GM21619 (cell line): ENCODE measurements at regions not wholly inside any gene's neighbourhood (a gene's known extent, or its start where the extent isn't known, plus 50 kb on each side); places are given as distances from the start of the nearest gene placed in this dataset.

Experiments used
- ATAC-seq: cut with Tn5 transposase; IDR thresholded peaks from one replicate; pipeline ENCODE4 v1.9.1; 2021; ENCODE audit not compliant: unreplicated experiment

- no peak for ATAC-seq
These were observed 156.2 kb upstream of the ANKH start for GRCh38 chr5:15027764-15028163.

DNA sequence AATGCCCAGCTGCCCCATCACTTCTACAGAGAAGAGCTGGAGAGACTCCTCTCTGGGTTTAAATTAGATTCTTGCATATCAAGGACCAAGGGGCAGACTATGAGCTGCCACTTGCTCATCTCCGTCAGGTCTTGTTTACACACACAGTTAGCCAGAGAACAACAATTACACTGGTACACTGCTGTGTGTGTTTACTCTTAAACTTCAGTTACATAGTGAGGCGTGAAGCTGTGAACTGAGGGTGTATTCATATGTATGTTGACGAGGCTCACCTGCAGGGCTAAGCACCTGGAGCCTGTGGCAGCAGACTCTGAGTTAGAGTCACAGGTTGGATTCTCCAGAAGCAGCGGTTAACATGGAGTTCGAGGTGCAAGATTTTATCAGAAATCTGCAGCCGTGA lies 155.4 kb upstream of the ANKH start:
- ATAC-seq = no peak

DNA sequence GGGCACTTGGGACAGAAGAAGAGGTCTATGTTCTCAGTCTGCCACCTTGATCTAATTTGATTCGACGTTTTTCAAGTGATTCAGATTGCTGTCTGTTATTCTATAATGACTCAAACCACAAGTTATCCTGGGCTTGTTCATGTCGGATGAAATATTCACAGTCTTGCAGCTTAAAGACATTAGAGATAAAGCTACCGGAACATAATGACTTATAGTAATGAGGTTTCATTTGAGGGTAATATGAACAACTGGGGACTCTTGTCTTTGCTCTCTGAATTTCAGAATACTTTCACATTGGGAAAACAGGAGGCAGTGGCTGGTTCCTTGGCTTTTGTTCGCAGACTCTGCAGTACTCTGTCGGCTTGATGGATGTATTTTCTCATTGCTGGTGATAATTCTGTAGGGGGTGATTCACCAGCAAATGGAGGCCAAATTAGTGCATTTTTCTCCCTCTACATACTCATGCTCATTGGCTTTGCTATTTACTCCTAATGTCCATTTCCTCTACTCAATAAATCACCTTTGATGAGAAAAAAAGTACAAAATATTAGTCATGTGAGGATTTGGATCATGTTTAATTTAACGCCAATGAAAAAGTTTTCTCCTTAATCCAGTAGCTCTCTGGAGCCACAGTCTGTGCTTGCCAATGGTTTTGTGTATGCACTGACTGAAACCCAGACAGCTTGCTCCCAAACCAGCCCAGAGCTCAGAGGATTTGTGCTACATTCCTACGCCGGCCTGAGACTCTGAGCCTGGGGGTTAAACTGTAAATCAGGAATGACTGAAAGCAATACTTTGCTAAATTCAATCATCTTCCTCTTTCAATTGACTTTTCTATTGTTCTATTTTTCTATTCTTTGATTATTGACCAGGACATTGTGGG lies 154.7 kb upstream of the ANKH start:
- ATAC-seq = no peak

GRCh38 chr5:15023846-15024245 lies 152.3 kb upstream of the ANKH start:
- no peak for ATAC-seq

- no peak for ATAC-seq
These were observed 151.7 kb upstream of the ANKH start for GRCh38 chr5:15023266-15023665.

DNA sequence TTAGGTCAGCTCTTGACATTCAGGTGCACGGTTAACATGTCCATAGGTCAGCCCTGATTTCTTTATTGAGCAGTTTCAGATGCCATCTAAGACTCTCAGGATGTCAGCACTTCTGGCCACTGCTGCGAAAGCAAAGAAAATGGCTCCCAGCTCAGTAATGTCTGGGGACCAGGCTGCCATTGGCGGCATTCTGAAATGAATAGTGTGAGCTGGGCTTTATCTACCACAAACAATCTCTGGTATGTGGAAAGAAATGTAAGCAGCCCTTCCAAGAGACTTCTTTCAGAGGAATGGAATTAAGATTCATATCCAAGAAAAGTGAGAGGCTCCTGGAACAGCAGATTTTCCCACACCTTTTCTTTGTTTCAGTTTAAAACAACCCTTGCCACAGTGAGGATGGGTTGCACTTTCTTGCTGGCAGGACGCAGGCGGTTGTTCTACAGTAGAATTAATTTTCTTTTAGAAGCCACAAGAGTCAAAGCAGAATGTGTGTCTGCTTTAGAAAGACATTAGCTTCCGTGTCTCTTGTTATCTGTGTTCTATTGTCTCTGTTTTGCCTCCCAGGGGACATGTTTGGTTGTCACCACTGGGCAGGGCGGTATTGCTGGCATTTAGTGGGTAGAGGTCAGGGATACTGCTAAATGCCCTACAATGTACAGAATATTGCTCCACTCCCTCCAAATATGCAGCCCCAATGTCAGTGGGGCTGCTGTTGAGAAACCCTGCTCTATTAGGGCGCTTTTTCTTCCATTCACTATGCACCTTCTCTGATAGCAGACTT lies 149.9 kb upstream of the ANKH start:
- ATAC-seq = no peak

GRCh38 chr5:15020736-15021135 lies 149.2 kb upstream of the ANKH start:
- ATAC-seq = no peak

DNA sequence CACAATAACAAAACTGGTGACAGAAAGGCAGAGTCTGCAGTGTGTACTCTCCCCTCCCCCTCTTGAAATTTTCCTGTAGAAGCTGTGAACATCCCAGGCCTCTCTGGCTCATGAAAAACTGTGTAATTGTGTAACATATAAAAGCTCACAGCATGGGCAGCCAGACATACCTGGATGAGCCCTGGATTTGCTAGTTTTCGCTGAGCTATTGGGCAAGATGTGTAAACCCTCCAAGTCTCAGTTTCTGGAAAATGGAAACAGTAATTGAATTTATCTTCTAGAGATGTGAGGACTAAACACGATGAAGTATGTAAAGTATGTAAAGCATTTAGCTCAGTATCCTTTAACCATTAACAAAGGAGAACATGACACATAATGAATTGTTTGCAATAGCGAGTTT lies 143.2 kb upstream of the ANKH start:
- no peak for ATAC-seq

DNA sequence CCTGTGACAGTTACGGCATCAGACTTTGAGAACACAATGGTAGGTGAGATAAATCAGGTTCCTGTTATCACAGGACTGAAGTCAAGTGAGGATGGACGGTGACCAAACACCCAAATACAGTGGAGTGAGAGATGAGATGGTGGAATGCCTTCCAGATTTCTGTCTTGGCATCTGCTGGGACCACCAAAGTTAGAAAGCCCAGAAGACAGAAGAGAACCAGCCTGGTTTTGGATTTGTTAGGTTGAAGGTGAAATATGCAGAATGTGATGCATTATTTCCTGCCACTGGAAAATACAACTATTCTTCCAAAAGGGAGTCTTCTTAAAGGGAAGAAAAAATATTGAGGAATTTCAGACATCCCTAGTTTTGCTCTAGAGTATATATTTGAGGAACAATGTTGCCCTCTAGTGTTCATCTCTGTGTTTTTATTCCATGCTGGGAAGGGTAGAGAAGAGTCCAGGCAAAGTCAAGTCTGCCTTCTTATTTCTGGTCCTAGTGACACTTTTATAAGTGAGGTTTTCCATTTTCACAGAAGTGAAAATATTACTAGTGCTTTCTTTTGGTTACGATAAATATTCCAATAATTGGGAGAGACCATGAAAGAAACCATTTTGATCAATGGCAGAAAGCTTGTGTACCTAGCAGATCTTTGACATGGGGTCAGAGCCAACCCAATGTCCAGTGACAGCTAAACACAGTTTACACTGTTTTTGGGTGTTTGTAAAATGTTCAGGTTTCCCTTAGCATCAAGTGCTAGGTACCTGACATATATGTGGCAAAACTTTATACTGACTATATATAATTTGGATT lies 142.3 kb upstream of the ANKH start:
- ATAC-seq = no peak

DNA sequence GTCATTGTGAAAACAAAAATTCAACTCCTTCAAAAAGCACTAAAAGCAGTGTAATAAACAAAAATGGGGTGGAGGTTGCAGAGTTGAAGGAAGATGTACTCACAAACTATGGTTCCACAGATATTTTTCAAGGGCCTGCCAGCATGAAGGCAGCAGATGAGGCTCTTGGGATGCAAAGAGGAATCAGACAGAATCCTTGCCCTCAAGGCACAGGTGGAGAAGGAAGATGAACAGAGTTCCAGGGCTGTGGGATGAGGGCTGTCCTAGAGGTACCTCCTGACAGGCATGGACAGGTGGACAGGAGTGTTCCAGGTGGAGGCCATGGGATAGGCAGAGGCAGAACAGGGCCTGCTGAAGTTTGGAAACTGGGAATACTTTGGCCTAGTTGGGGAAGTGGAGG lies 140.5 kb upstream of the ANKH start:
- ATAC-seq = no peak

DNA sequence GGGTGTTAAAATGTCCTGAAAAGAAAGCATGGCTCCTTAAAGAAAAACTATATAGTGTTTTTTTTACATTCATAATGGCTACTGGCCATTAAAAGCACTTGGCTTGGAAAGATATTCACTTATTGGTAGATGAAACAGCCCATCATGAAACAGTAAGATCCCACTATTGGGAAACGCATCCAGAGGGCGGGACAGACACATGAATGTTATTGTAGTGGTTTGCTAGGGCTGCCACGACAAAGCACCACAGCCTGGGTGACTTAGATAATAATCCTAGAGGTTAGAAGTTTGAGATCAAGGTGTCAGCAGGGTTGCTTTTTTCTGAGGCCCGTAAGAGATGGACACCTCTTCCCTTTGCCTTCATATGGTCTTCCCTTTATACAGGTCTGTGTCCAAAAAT lies 139.4 kb upstream of the ANKH start:
- no peak for ATAC-seq

GRCh38 chr5:15009420-15009819 lies 137.8 kb upstream of the ANKH start:
- ATAC-seq = no peak

- ATAC-seq = no peak
These were observed 137.3 kb upstream of the ANKH start for GRCh38 chr5:15008921-15009320.

- no peak for ATAC-seq
These were observed 136.9 kb upstream of the ANKH start for GRCh38 chr5:15008476-15008875.

GRCh38 chr5:15007646-15008045 lies 136.1 kb upstream of the ANKH start:
- no peak for ATAC-seq

- ATAC-seq = no peak
These were observed 132.9 kb upstream of the ANKH start for GRCh38 chr5:15004506-15004905.

DNA sequence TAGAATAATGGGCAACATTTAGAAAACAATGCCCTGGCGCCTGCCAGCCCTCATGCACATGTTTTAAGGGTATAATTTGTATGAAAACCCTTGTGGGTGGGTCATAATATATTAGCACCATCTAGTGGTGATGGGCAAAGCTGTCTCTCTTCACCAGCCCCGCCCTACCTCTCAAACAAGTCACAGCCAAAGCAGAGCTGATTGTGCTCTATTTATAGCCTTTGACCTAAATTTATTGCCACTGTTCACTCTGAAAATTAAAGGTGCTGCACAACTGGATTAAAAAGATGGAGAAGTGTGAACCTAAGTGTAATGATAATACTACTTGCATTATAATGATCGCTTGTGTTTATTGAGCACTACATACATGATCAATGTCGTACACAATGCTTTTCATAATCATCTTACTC lies 131.9 kb upstream of the ANKH start:
- peak; percentile 90 for ATAC-seq

DNA sequence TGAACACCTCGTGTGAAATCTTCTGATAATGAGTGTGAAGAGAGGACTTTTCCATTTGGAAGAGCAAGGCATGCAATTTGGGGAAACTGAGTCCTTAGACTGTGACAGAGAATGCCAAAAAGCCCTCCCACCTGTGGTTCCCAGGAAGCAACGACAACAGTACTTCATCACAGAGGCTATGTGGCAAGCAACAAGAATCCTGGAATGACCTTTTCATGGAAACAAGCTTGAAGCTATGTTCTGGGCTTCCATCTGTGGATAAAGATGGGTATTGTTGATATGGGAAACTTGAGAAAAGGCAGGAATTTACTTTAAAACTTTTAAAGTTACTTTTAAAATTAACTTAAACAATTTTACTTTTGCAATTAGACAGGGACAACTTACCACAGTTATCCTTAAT lies 131.2 kb upstream of the ANKH start:
- ATAC-seq = no peak

- no peak for ATAC-seq
These were observed 130.6 kb upstream of the ANKH start for GRCh38 chr5:15002173-15002572.

DNA sequence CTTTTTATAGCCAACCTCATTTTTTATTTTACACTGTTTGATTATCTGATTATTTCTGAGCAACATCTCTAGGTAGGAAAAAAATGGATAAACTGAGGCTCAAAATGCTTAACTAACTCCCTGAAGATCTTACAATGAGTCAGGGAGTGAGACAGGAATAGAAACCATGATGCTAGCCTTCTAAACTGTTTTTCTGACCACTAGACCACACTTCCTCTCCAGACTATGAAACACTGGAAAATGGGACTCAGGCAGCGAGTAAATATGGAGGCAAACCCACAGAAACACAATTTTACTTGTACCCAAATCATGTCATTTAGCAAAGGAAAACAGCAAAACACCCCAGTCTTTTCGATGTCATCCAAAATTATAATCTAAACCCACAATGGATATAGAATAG lies 129.9 kb upstream of the ANKH start:
- ATAC-seq = no peak

DNA sequence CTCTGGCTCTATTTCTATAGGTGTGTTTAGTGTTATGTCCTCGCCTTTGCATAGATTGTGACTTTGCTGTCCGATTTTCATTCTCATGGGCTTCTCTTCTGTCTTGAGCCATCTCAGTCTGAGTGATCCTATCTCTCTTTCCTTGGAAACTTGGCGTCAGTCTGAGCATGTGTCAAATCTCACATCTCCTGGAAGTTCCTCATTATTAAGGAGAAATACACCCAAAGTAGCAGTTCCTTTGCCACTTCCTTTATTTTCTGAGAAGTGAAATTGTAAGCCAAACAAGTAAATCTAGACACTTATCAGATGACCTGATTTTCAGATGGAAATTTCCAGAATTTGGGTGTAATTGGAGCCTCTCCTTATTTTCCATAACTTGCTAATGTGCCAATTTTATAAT lies 126.9 kb upstream of the ANKH start:
- no peak for ATAC-seq

GRCh38 chr5:14996997-14997396 lies 125.4 kb upstream of the ANKH start:
- ATAC-seq = peak; percentile 77
